ENCODE measurements at regions not wholly inside any gene's neighbourhood (a gene's known extent, or its start where the extent isn't known, plus 50 kb on each side); places are given as distances from the start of the nearest gene placed in this dataset.
"Not testable (repeated sequence)": the region's sequence is repeated elsewhere in the genome, so short reads cannot be mapped to it uniquely, and the experiment has no call there.

- intact Hi-C loops (cut with DNase I): no loop called here
- ATAC-seq (no peak), DNase-seq (ENCODE audit: missing footprints) (no peak)
Observed at GRCh38 chr3:15977598-15978232, 179.9 kb upstream of the ANKRD28 start.

- intact Hi-C loops (cut with DNase I): no loop called here
- ATAC-seq: no peak
- no peak for DNase-seq (ENCODE audit: missing footprints)
Observed at GRCh38 chr3:15978801-15979200, 181.0 kb upstream of the ANKRD28 start.

- peak; percentile 64 for ATAC-seq
- DNase-seq (ENCODE audit: missing footprints): no peak
- intact Hi-C loops (cut with DNase I): no loop called here
Observed at GRCh38 chr3:15979495-15979894, 181.7 kb upstream of the ANKRD28 start.

- ATAC-seq (no peak), DNase-seq (ENCODE audit: missing footprints) (no peak)
- intact Hi-C loops (cut with DNase I): no loop called here
Observed at GRCh38 chr3:15979900-15980299, 182.1 kb upstream of the ANKRD28 start.

- intact Hi-C loops (cut with DNase I): no loop called here
- DNase-seq (ENCODE audit: missing footprints): no peak
- ATAC-seq: no peak
Observed at GRCh38 chr3:15982243-15982642, 184.5 kb upstream of the ANKRD28 start.

GRCh38 chr3:15982667-15983196 lies 185.0 kb upstream of the ANKRD28 start:
- ATAC-seq (peak; percentile 64), DNase-seq (ENCODE audit: missing footprints) (no peak)
- intact Hi-C loops (cut with DNase I): no loop called here

GRCh38 chr3:15983232-15983631 lies 185.5 kb upstream of the ANKRD28 start:
- intact Hi-C loops (cut with DNase I): no loop called here
- ATAC-seq (no peak), DNase-seq (ENCODE audit: missing footprints) (no peak)

- ATAC-seq (no peak), DNase-seq (ENCODE audit: missing footprints) (no peak)
- intact Hi-C loops (cut with DNase I): no loop called here
Observed at GRCh38 chr3:15983693-15984092, 185.9 kb upstream of the ANKRD28 start.

- ATAC-seq (no peak), DNase-seq (ENCODE audit: missing footprints) (no peak)
- intact Hi-C loops (cut with DNase I): no loop called here
Observed at GRCh38 chr3:15989419-15989818, 185.1 kb upstream of the GALNT15 start.

- intact Hi-C loops (cut with DNase I); ATAC-seq; DNase-seq (ENCODE audit: missing footprints): not testable (repeated sequence)
Observed at GRCh38 chr3:15993660-15994059, 180.8 kb upstream of the GALNT15 start.

GRCh38 chr3:15996496-15996895 lies 178.0 kb upstream of the GALNT15 start:
- DNase-seq (ENCODE audit: missing footprints); ATAC-seq; intact Hi-C loops (cut with DNase I): not testable (repeated sequence)

- intact Hi-C loops (cut with DNase I): no loop called here
- DNase-seq (ENCODE audit: missing footprints): no peak
- ATAC-seq: no peak
Observed at GRCh38 chr3:15997274-15997943, 177.1 kb upstream of the GALNT15 start.

GRCh38 chr3:15998911-15999310 lies 175.6 kb upstream of the GALNT15 start:
- DNase-seq (ENCODE audit: missing footprints) (no peak), ATAC-seq (no peak)
- intact Hi-C loops (cut with DNase I): no loop called here

GRCh38 chr3:16004812-16005211 lies 169.7 kb upstream of the GALNT15 start:
- no peak for ATAC-seq
- intact Hi-C loops (cut with DNase I): no loop called here
- DNase-seq (ENCODE audit: missing footprints): no peak

GRCh38 chr3:16011376-16011775 lies 163.1 kb upstream of the GALNT15 start:
- ATAC-seq (no peak), DNase-seq (ENCODE audit: missing footprints) (no peak)
- intact Hi-C loops (cut with DNase I): no loop called here

GRCh38 chr3:16012086-16012485 lies 162.4 kb upstream of the GALNT15 start:
- no peak for ATAC-seq
- DNase-seq (ENCODE audit: missing footprints): no peak
- intact Hi-C loops (cut with DNase I): no loop called here

- intact Hi-C loops (cut with DNase I): no loop called here
- ATAC-seq (no peak), DNase-seq (ENCODE audit: missing footprints) (no peak)
Observed at GRCh38 chr3:16013568-16013967, 160.9 kb upstream of the GALNT15 start.

- DNase-seq (ENCODE audit: missing footprints); intact Hi-C loops (cut with DNase I); ATAC-seq: not testable (repeated sequence)
Observed at GRCh38 chr3:16021801-16022200, 152.7 kb upstream of the GALNT15 start.

GRCh38 chr3:16023881-16024280 lies 150.6 kb upstream of the GALNT15 start:
- intact Hi-C loops (cut with DNase I); ATAC-seq; DNase-seq (ENCODE audit: missing footprints): not testable (repeated sequence)

GRCh38 chr3:16024548-16024947 lies 149.9 kb upstream of the GALNT15 start:
- ATAC-seq: no peak
- DNase-seq (ENCODE audit: missing footprints): no peak
- intact Hi-C loops (cut with DNase I): no loop called here
